KMS-11 (cell line): ENCODE measurements at regions not wholly inside any gene's neighbourhood (a gene's known extent, or its start where the extent isn't known, plus 50 kb on each side); places are given as distances from the start of the nearest gene placed in this dataset.

Experiments
- H2AFZ ChIP-seq: fragments of 200-600 bp; sonication (generic); 2 replicates; pipeline ENCODE4 v1.6.1; 2016; ENCODE audit warnings: antibody characterized with exemption, mixed run types, low read depth
- H3K27ac ChIP-seq: fragments of 200-600 bp; sonication (generic); 2 replicates; pipeline ENCODE4 v1.6.1; 2016; ENCODE audit warnings: mild to moderate bottlenecking, mixed run types
- H3K27me3 ChIP-seq: fragments of 200-600 bp; sonication (generic); 2 replicates; pipeline ENCODE4 v1.6.1; 2017; ENCODE audit warnings: mild to moderate bottlenecking, low read depth, mixed run types, moderate library complexity; ENCODE audit not compliant: insufficient read depth
- H3K36me3 ChIP-seq: fragments of 200-600 bp; sonication (generic); 2 replicates; pipeline ENCODE4 v1.6.1; 2017; ENCODE audit warnings: mild to moderate bottlenecking, mixed run types; ENCODE audit not compliant: insufficient read depth
- H3K4me1 ChIP-seq: fragments of 200-600 bp; sonication (generic); 2 replicates; pipeline ENCODE4 v1.6.1; 2016; ENCODE audit warnings: mild to moderate bottlenecking, low read depth, mixed run types; ENCODE audit not compliant: poor library complexity, severe bottlenecking
- H3K4me2 ChIP-seq: fragments of 200-600 bp; sonication (generic); 2 replicates; pipeline ENCODE4 v1.7.0; 2016; ENCODE audit warnings: mild to moderate bottlenecking, mixed run types
- H3K4me3 ChIP-seq: fragments of 200-600 bp; sonication (generic); IDR thresholded peaks from 2 replicates; pipeline ENCODE4 v1.6.1; 2017; ENCODE audit warnings: low read depth, low read length, mixed read lengths; ENCODE audit not compliant: insufficient read depth
- H3K79me2 ChIP-seq: fragments of 200-600 bp; sonication (generic); 2 replicates; pipeline ENCODE4 v1.6.1; 2016; ENCODE audit warnings: low read depth, mixed run types; ENCODE audit not compliant: insufficient read depth
- H3K9ac ChIP-seq: fragments of 200-600 bp; sonication (generic); 2 replicates; pipeline ENCODE4 v1.6.1; 2016; ENCODE audit warnings: mild to moderate bottlenecking, mixed run types
- H4K20me1 ChIP-seq: fragments of 200-600 bp; sonication (generic); 2 replicates; pipeline ENCODE4 v1.6.1; 2016; ENCODE audit warnings: mild to moderate bottlenecking, mixed run types; ENCODE audit not compliant: insufficient read depth
- TF ChIP-seq, protein P1 (sequence below): fragments of 200-600 bp; sonication (generic); conservative IDR thresholded peaks from 2 replicates; pipeline ENCODE4 v1.6.1; 2017; ENCODE audit warnings: low read depth, mild to moderate bottlenecking, antibody characterized with exemption, low read length, moderate library complexity, mixed read lengths

GRCh38 chr1:182133181-182133580 lies 71.7 kb upstream of the ZNF648 start:
- Histone ChIP-seq H3K4me3 (no peak overlapping the region), H3K79me2 (no peaks in the 10 kb centered on the region), H3K4me2 (no peak overlapping the region), H3K4me1 (no peaks in the 10 kb centered on the region), H3K36me3 (no peaks in the 10 kb centered on the region), H2AFZ (no peak overlapping the region), H4K20me1 (no peaks in the 10 kb centered on the region), H3K9ac (no peak overlapping the region), H3K27me3 (no peaks in the 10 kb centered on the region), H3K27ac (no peak overlapping the region)
- TF ChIP-seq, protein P1, sequence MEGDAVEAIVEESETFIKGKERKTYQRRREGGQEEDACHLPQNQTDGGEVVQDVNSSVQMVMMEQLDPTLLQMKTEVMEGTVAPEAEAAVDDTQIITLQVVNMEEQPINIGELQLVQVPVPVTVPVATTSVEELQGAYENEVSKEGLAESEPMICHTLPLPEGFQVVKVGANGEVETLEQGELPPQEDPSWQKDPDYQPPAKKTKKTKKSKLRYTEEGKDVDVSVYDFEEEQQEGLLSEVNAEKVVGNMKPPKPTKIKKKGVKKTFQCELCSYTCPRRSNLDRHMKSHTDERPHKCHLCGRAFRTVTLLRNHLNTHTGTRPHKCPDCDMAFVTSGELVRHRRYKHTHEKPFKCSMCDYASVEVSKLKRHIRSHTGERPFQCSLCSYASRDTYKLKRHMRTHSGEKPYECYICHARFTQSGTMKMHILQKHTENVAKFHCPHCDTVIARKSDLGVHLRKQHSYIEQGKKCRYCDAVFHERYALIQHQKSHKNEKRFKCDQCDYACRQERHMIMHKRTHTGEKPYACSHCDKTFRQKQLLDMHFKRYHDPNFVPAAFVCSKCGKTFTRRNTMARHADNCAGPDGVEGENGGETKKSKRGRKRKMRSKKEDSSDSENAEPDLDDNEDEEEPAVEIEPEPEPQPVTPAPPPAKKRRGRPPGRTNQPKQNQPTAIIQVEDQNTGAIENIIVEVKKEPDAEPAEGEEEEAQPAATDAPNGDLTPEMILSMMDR: no peak

GRCh38 chr1:182129398-182129797 lies 67.9 kb upstream of the ZNF648 start:
- no peak overlapping the region for H3K27ac ChIP-seq
- H3K4me3 ChIP-seq: no peak overlapping the region
- no peak overlapping the region for H3K4me2 ChIP-seq
- TF ChIP-seq, protein P1: no peak
- no peaks in the 10 kb centered on the region for H3K36me3 ChIP-seq
- no peak overlapping the region for H3K9ac ChIP-seq
- H3K4me1 ChIP-seq: no peaks in the 10 kb centered on the region
- H4K20me1 ChIP-seq: no peaks in the 10 kb centered on the region
- H3K27me3 ChIP-seq: no peaks in the 10 kb centered on the region
- H3K79me2 ChIP-seq: no peaks in the 10 kb centered on the region
- no peak overlapping the region for H2AFZ ChIP-seq

GRCh38 chr1:182128502-182128901 lies 67.0 kb upstream of the ZNF648 start:
- no peaks in the 10 kb centered on the region for H3K36me3 ChIP-seq
- no peak overlapping the region for H3K27ac ChIP-seq
- TF ChIP-seq, protein P1: no peak
- H3K27me3 ChIP-seq: no peaks in the 10 kb centered on the region
- no peak overlapping the region for H2AFZ ChIP-seq
- no peak overlapping the region for H3K4me2 ChIP-seq
- no peaks in the 10 kb centered on the region for H3K4me1 ChIP-seq
- H3K79me2 ChIP-seq: no peaks in the 10 kb centered on the region
- H3K9ac ChIP-seq: no peak overlapping the region
- H3K4me3 ChIP-seq: no peak overlapping the region
- H4K20me1 ChIP-seq: no peaks in the 10 kb centered on the region

DNA sequence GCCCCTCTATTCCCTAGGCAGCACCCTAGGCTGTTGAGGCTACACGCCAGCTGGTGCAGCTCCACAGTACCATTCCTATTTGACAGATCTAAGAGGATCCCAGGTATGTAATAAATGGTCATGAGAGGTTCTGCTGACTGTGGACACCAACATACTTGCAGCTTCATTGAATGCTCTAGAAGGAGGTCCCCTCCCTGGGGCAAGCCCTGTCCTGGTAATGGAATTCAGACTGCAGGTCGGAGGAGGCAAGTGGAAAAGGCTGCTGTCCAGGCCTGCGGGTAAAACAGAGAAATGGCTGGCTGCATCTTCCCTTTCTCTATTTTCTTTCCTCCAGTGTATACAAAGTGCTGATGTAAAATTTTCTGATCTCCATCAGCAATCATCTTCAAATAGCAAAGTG lies 66.1 kb upstream of the ZNF648 start:
- Histone ChIP-seq H4K20me1 (no peaks in the 10 kb centered on the region), H3K4me2 (no peak overlapping the region), H3K4me1 (no peaks in the 10 kb centered on the region), H3K4me3 (no peak overlapping the region), H3K79me2 (no peaks in the 10 kb centered on the region), H3K27ac (no peak overlapping the region), H3K36me3 (no peaks in the 10 kb centered on the region), H3K9ac (no peak overlapping the region), H2AFZ (no peak overlapping the region), H3K27me3 (no peaks in the 10 kb centered on the region)
- TF ChIP-seq, protein P1: no peak
